ENCODE measurements at regions not wholly inside any gene's neighbourhood (a gene's known extent, or its start where the extent isn't known, plus 50 kb on each side); places are given as distances from the start of the nearest gene placed in this dataset.

GRCh38 chr2:149826471-149827125 is 239.0 kb upstream of the MMADHC start:
- TF ChIP-seq CTCF (IDR thresholded peaks at IDR 0.05; ENCODE audit: insufficient read depth, low read length, severe bottlenecking) = no peak
- Histone ChIP-seq H3K36me3 (ENCODE audit: control insufficient read depth, insufficient read depth, low read length) (no peaks in the 10 kb centered on the region), H3K27me3 (ENCODE audit: control insufficient read depth, insufficient read depth, low read length) (no peaks in the 10 kb centered on the region), H3K4me3 (ENCODE audit: low read depth, low read length) (no peak overlapping the region)
- no peak for FAIRE-seq
- peak; percentile 60 for DNase-seq (ENCODE audit: low read depth)

GRCh38 chr2:149825473-149825872 is 237.9 kb upstream of the MMADHC start:
- DNase-seq (ENCODE audit: low read depth) (peak; percentile 64), FAIRE-seq (no peak)
- TF ChIP-seq CTCF (IDR thresholded peaks at IDR 0.05; ENCODE audit: insufficient read depth, low read length, severe bottlenecking) = no peak
- Histone ChIP-seq H3K4me3 (ENCODE audit: low read depth, low read length) (no peak overlapping the region), H3K36me3 (ENCODE audit: control insufficient read depth, insufficient read depth, low read length) (no peaks in the 10 kb centered on the region), H3K27me3 (ENCODE audit: control insufficient read depth, insufficient read depth, low read length) (no peaks in the 10 kb centered on the region)

- no peak for TF ChIP-seq CTCF (IDR thresholded peaks at IDR 0.05; ENCODE audit: insufficient read depth, low read length, severe bottlenecking)
- H3K36me3 ChIP-seq (ENCODE audit: control insufficient read depth, insufficient read depth, low read length) = no peaks in the 10 kb centered on the region
- DNase-seq (ENCODE audit: low read depth) = no peak
- no peaks in the 10 kb centered on the region for H3K27me3 ChIP-seq (ENCODE audit: control insufficient read depth, insufficient read depth, low read length)
- no peak overlapping the region for H3K4me3 ChIP-seq (ENCODE audit: low read depth, low read length)
- FAIRE-seq = no peak
Measured at GRCh38 chr2:149824136-149824535, 236.6 kb upstream of the MMADHC start.

GRCh38 chr2:149819356-149819957 is 231.9 kb upstream of the MMADHC start:
- Histone ChIP-seq H3K27me3 (ENCODE audit: control insufficient read depth, insufficient read depth, low read length) (no peaks in the 10 kb centered on the region), H3K36me3 (ENCODE audit: control insufficient read depth, insufficient read depth, low read length) (no peaks in the 10 kb centered on the region), H3K4me3 (ENCODE audit: low read depth, low read length) (no peak overlapping the region)
- FAIRE-seq = no peak
- DNase-seq (ENCODE audit: low read depth) = peak; percentile 22
- no peak for TF ChIP-seq CTCF (IDR thresholded peaks at IDR 0.05; ENCODE audit: insufficient read depth, low read length, severe bottlenecking)

GRCh38 chr2:149816756-149817551 is 229.4 kb upstream of the MMADHC start:
- DNase-seq (ENCODE audit: low read depth) (no peak), FAIRE-seq (no peak)
- Histone ChIP-seq H3K27me3 (ENCODE audit: control insufficient read depth, insufficient read depth, low read length) (no peaks in the 10 kb centered on the region), H3K36me3 (ENCODE audit: control insufficient read depth, insufficient read depth, low read length) (no peaks in the 10 kb centered on the region), H3K4me3 (ENCODE audit: low read depth, low read length) (no peak overlapping the region)
- TF ChIP-seq CTCF (IDR thresholded peaks at IDR 0.05; ENCODE audit: insufficient read depth, low read length, severe bottlenecking) = no peak

All from bronchial epithelial cell (primary cell).